GM12878 (cell line): ENCODE measurements at regions not wholly inside any gene's neighbourhood (a gene's known extent, or its start where the extent isn't known, plus 50 kb on each side); places are given as distances from the start of the nearest gene placed in this dataset.

ENCODE experiments used
- CEBPB ChIP-seq, 2 experiments: fragments of 150-350 bp in 1 of 2; IDR thresholded peaks; 2 replicates each; pipeline ENCODE4 v1.6.1; 2012 to 2014; ENCODE audit warnings: low read depth in 2 of 2, low read length in 2 of 2, borderline replicate concordance in 1 of 2, inconsistent platforms in 1 of 2
- CREB1 ChIP-seq: IDR thresholded peaks from 2 replicates; pipeline ENCODE4 v1.6.1; 2012; ENCODE audit warnings: low read depth, mild to moderate bottlenecking, inconsistent platforms
- CTCF ChIP-seq, 3 experiments: IDR thresholded peaks in 2 of 3; conservative IDR thresholded peaks in 1 of 3; 2 replicates each; pipeline ENCODE4 v1.5.1; 2011; ENCODE audit warnings: low read depth in 3 of 3, low read length in 3 of 3, mild to moderate bottlenecking in 3 of 3, control low read depth in 2 of 3, moderate library complexity in 2 of 3, inconsistent platforms in 1 of 3, mixed read lengths in 1 of 3; ENCODE audit not compliant: control insufficient read depth in 2 of 3, insufficient read depth in 1 of 3; ENCODE audit errors: extremely low read depth in 1 of 3
- EP300 ChIP-seq, 2 experiments: fragments of 150-350 bp in 1 of 2; IDR thresholded peaks; 2 replicates each; pipeline ENCODE4 v1.6.1; 2011 to 2012; ENCODE audit warnings: low read depth in 2 of 2, low read length in 2 of 2, borderline replicate concordance in 1 of 2, improper control_type of control experiment in 1 of 2, inconsistent platforms in 1 of 2; ENCODE audit not compliant: control insufficient read depth in 1 of 2
- ESRRA ChIP-seq: IDR thresholded peaks from 2 replicates; pipeline ENCODE4 v1.6.1; 2012; ENCODE audit warnings: mild to moderate bottlenecking, low read length, improper control_type of control experiment
- GABPA ChIP-seq: IDR thresholded peaks from 2 replicates; pipeline ENCODE4 v1.6.1; 2014; ENCODE audit warnings: antibody characterized with exemption, low read depth, mild to moderate bottlenecking, inconsistent platforms
- HDGF ChIP-seq: fragments of 450-650 bp; IDR thresholded peaks from 2 replicates; pipeline ENCODE4 v1.6.1; 2016; ENCODE audit warnings: antibody characterized with exemption
- POLR2A ChIP-seq: IDR thresholded peaks from 2 replicates; pipeline ENCODE4 v1.6.1; 2011; ENCODE audit warnings: low read depth, mild to moderate bottlenecking, low read length
- POLR2AphosphoS2 ChIP-seq: IDR thresholded peaks from 2 replicates; pipeline ENCODE4 v1.6.1; 2011; ENCODE audit warnings: low read depth, mild to moderate bottlenecking, low read length, improper control_type of control experiment, moderate library complexity
- SMAD5 ChIP-seq: IDR thresholded peaks from 2 replicates; pipeline ENCODE4 v1.6.1; 2016; ENCODE audit warnings: antibody characterized with exemption, low read depth
- SUPT20H ChIP-seq: IDR thresholded peaks from 2 replicates; pipeline ENCODE4 v1.6.1; 2011; ENCODE audit warnings: low read depth, mild to moderate bottlenecking, low read length, moderate library complexity, borderline replicate concordance; ENCODE audit not compliant: control insufficient read depth
- TARDBP ChIP-seq: IDR thresholded peaks from 2 replicates; pipeline ENCODE4 v1.6.1; 2016; ENCODE audit warnings: borderline replicate concordance
- ZBED1 ChIP-seq: IDR thresholded peaks from 2 replicates; pipeline ENCODE4 v1.6.1; 2016; ENCODE audit warnings: borderline replicate concordance

GRCh38 chr4:103996637-103997036 lies 276.9 kb upstream of the TACR3 start:
- TF ChIP-seq CEBPB (IDR thresholded peaks at IDR 0.05; ENCODE audit: borderline replicate concordance in 1 of 2, low read depth in 2 of 2, low read length in 2 of 2) (no peak), POLR2A (no peak), TARDBP (no peak), CTCF (IDR thresholded peaks at IDR 0.05 in 2 of 3, conservative IDR thresholded peaks at IDR 0.05 in 1 of 3; ENCODE audit: control insufficient read depth in 2 of 3, extremely low read depth in 1 of 3, insufficient read depth in 1 of 3, low read depth in 3 of 3, low read length in 3 of 3) (no peak), POLR2AphosphoS2 (no peak), GABPA (no peak), ZBED1 (no peak), SMAD5 (no peak), EP300 (IDR thresholded peaks at IDR 0.05; ENCODE audit: borderline replicate concordance in 1 of 2, control insufficient read depth in 1 of 2, low read depth in 2 of 2, low read length in 2 of 2) (no peak), ESRRA (no peak), HDGF (no peak), SUPT20H (no peak), CREB1 (no peak)
